ENCODE measurements at regions not wholly inside any gene's neighbourhood (a gene's known extent, or its start where the extent isn't known, plus 50 kb on each side); places are given as distances from the start of the nearest gene placed in this dataset.
A peak's percentile ranks its signal among the peaks of the same experiment; 100 is the strongest.

DNA sequence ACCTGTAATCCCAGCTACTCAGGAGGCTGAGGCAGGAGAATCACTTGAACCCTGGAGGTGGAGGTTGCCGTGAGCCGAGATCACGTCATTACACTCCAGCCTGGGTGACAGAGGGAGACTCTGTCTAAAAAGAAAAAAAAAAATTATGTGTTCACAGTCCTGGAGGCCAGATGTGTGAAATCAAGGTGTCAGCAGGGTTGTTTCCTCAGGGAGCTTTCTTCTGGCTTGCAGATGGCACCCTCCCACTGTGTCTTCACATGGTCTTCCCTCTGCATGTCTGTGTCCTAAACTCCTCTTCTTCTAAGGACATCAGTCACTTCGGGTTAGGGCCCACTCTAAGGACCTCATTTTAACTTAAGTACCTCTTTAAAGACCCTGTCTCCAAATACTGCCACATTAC is 56.1 kb upstream of the UBE2E1 start:
- H3K4me3 ChIP-seq (ENCODE audit: low read length), result no peak overlapping the region
- no peak overlapping the region for H3K9ac ChIP-seq (ENCODE audit: low read length)
- peak overlapping the region; percentile 46 for H3K4ac ChIP-seq (ENCODE audit: low read depth, low read length)
- H4K5ac ChIP-seq (ENCODE audit: low read length), result no peak overlapping the region
- no peak for DNase-seq
- no peak overlapping the region for H2BK15ac ChIP-seq (replicated peaks; ENCODE audit: low read depth)
- no peak overlapping the region for H2AK5ac ChIP-seq (ENCODE audit: low read length)
- no peak overlapping the region for H3K23ac ChIP-seq (ENCODE audit: low read length)
- H2BK120ac ChIP-seq (ENCODE audit: low read depth, low read length), result no peak overlapping the region
- no peak overlapping the region for H4K8ac ChIP-seq (ENCODE audit: low read depth, low read length)
- H3K56ac ChIP-seq (ENCODE audit: low read length), result no peak overlapping the region
- H3K4me1 ChIP-seq (ENCODE audit: control insufficient read depth, low read depth, low read length), result peaks cover 11% of the 10 kb centered on the region
- no peak overlapping the region for H3K4me2 ChIP-seq (ENCODE audit: low read length)
- H3K27me3 ChIP-seq (ENCODE audit: insufficient read depth, low read length, poor library complexity), result no peaks in the 10 kb centered on the region
- no peak overlapping the region for H3K18ac ChIP-seq (ENCODE audit: low read length)
- no peaks in the 10 kb centered on the region for H3K79me1 ChIP-seq (ENCODE audit: low read length)
- WGBS (ENCODE audit: extremely low coverage, insufficient coverage, low lambda C conversion rate), result no CpG with 5 or more reads among the region's 4 CpGs
- H3K79me2 ChIP-seq (ENCODE audit: control insufficient read depth, insufficient read depth, low read length), result no peaks in the 10 kb centered on the region
- no peaks in the 10 kb centered on the region for H3K36me3 ChIP-seq (ENCODE audit: control insufficient read depth, insufficient read depth, low read length)
- no peak overlapping the region for H3K27ac ChIP-seq (ENCODE audit: low read depth, low read length)
- H2BK5ac ChIP-seq (ENCODE audit: low read length), result no peak overlapping the region

DNA sequence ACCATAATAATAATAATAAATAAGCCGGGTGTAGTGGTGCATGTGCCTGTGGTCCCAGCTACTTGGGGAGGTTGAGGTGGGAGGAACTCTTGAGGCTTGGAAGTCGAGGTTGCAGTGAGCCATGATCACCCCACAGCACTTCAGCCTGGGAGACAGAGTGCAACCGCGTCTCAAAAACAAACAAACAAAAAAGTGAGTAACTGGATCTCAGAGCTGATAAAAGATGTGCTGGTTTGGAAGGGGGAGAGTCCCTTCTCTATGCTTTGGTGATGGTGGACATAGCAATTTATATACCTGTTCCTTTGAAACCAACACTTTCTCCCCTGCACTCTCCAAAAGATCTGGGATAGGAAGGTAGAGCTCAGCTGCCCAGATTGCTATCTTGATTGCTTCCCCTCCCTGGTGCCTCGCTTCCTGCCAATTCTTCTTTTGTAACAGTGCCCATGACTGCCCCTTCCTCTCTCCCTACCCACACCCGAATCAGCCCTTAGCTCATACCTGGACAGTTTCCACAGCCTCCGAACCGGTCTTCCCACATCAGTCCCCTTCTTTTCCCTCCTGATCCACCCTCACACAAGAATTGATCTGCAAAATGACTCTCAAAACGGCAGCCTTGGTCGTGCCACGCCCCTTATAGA is 55.1 kb upstream of the UBE2E1 start:
- Histone ChIP-seq H3K36me3 (ENCODE audit: control insufficient read depth, insufficient read depth, low read length) (no peaks in the 10 kb centered on the region), H3K4me2 (ENCODE audit: low read length) (peak overlapping the region; percentile 9), H3K18ac (ENCODE audit: low read length) (peak overlapping the region; percentile 29), H2BK5ac (ENCODE audit: low read length) (peak overlapping the region; percentile 70), H4K5ac (ENCODE audit: low read length) (no peak overlapping the region), H3K4me3 (ENCODE audit: low read length) (no peak overlapping the region), H3K4me1 (ENCODE audit: control insufficient read depth, low read depth, low read length) (peaks cover 11% of the 10 kb centered on the region), H2AK5ac (ENCODE audit: low read length) (peak overlapping the region; percentile 10), H3K9ac (ENCODE audit: low read length) (peak overlapping the region; percentile 55), H4K8ac (ENCODE audit: low read depth, low read length) (no peak overlapping the region), H3K27me3 (ENCODE audit: insufficient read depth, low read length, poor library complexity) (no peaks in the 10 kb centered on the region), H3K79me2 (ENCODE audit: control insufficient read depth, insufficient read depth, low read length) (no peaks in the 10 kb centered on the region), H3K56ac (ENCODE audit: low read length) (peak overlapping the region; percentile 80), H2BK120ac (ENCODE audit: low read depth, low read length) (peak overlapping the region; percentile 86), H3K79me1 (ENCODE audit: low read length) (no peaks in the 10 kb centered on the region), H3K27ac (ENCODE audit: low read depth, low read length) (peak overlapping the region; percentile 4), H3K4ac (ENCODE audit: low read depth, low read length) (peak overlapping the region; percentile 46), H2BK15ac (replicated peaks; ENCODE audit: low read depth) (peak overlapping the region; percentile 20), H3K23ac (ENCODE audit: low read length) (no peak overlapping the region)
- DNase-seq, result no peak
- no CpG with 5 or more reads among the region's 11 CpGs for WGBS (ENCODE audit: extremely low coverage, insufficient coverage, low lambda C conversion rate)

DNA sequence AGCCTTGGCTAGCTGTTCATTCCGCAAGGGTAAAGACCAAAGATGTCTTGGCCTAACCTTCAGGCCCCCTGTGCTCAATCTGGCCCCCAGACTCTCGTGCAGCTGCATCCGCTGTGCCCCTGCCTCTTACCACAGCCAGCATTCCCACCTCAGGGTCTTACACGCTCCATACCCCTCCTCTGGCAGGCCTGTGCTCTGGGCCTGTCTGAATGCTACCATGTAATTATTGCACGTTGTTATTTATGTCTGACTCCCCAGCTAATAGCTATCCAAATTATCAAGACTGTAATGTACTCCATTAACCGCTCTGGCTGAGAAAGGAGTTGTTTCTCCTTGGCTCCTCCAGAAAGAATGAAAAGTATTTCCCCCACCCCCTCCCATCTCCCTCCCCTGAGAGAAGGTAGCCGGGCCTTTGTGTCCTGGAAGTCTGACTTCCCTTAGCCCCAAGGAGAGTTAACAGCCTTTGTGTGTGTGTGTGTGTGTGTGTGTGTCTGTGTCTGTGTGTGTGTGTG is 54.5 kb upstream of the UBE2E1 start:
- Histone ChIP-seq H3K36me3 (ENCODE audit: control insufficient read depth, insufficient read depth, low read length) (no peaks in the 10 kb centered on the region), H3K9ac (ENCODE audit: low read length) (peak overlapping the region; percentile 55), H2BK5ac (ENCODE audit: low read length) (peak overlapping the region; percentile 70), H2BK120ac (ENCODE audit: low read depth, low read length) (no peak overlapping the region), H3K27ac (ENCODE audit: low read depth, low read length) (peak overlapping the region; percentile 4), H3K56ac (ENCODE audit: low read length) (peak overlapping the region; percentile 80), H3K79me1 (ENCODE audit: low read length) (no peaks in the 10 kb centered on the region), H3K18ac (ENCODE audit: low read length) (peak overlapping the region; percentile 73), H2AK5ac (ENCODE audit: low read length) (peak overlapping the region; percentile 10), H4K8ac (ENCODE audit: low read depth, low read length) (no peak overlapping the region), H3K4me2 (ENCODE audit: low read length) (peak overlapping the region; percentile 9), H3K4me3 (ENCODE audit: low read length) (no peak overlapping the region), H3K4me1 (ENCODE audit: control insufficient read depth, low read depth, low read length) (peaks cover 11% of the 10 kb centered on the region), H3K4ac (ENCODE audit: low read depth, low read length) (peak overlapping the region; percentile 46), H4K5ac (ENCODE audit: low read length) (no peak overlapping the region), H3K79me2 (ENCODE audit: control insufficient read depth, insufficient read depth, low read length) (no peaks in the 10 kb centered on the region), H3K27me3 (ENCODE audit: insufficient read depth, low read length, poor library complexity) (no peaks in the 10 kb centered on the region), H2BK15ac (replicated peaks; ENCODE audit: low read depth) (no peak overlapping the region), H3K23ac (ENCODE audit: low read length) (no peak overlapping the region)
- DNase-seq, result peak; percentile 96
- no CpG with 5 or more reads among the region's 7 CpGs for WGBS (ENCODE audit: extremely low coverage, insufficient coverage, low lambda C conversion rate)

DNA sequence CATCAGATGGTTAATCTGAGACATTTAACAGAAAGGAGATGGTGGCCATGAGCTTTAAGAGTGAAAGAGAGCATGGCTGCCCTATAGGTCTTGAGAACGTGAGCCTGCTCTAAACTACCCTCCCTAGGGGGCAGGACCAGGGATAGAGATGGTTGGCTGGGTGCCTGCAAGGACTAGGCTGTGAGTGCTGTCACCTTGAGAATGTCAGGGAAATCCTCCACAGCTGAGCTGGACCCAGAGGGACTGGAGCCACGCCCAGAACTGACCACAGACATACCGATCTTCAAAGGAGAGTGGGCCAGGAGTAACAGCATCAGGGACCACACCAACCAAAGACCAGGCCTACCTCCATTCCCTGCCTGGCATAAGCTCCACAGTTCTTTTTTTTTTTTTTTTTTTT is 53.6 kb upstream of the UBE2E1 start:
- no CpG with 5 or more reads among the region's 3 CpGs for WGBS (ENCODE audit: extremely low coverage, insufficient coverage, low lambda C conversion rate)

DNA sequence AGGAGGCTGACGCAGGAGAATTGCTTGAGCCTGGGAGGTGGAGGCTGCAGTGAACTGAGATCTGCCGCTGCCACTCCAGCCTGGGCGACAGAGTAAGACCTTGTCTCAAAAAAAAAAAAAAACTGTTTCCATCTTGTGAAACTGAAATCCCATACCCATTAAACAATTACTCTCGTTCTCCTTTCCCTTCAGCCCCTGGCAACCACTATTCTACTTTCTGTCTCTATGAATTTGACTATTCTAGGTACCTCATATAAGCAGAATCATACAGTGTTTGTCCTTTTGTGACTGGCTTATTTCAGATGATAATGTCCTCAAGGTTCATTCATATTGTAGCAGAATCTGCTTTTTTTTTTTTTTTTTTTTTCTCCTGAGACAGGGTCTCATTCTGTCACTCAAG is 51.5 kb upstream of the UBE2E1 start:
- H2BK120ac ChIP-seq (ENCODE audit: low read depth, low read length), result no peak overlapping the region
- WGBS (ENCODE audit: extremely low coverage, insufficient coverage, low lambda C conversion rate), result no CpG with 5 or more reads among the region's 4 CpGs
- no peak overlapping the region for H4K8ac ChIP-seq (ENCODE audit: low read depth, low read length)
- DNase-seq, result no peak
- no peak overlapping the region for H2BK15ac ChIP-seq (replicated peaks; ENCODE audit: low read depth)
- H3K56ac ChIP-seq (ENCODE audit: low read length), result no peak overlapping the region
- no peaks in the 10 kb centered on the region for H3K27me3 ChIP-seq (ENCODE audit: insufficient read depth, low read length, poor library complexity)
- no peak overlapping the region for H3K4ac ChIP-seq (ENCODE audit: low read depth, low read length)
- no peak overlapping the region for H2AK5ac ChIP-seq (ENCODE audit: low read length)
- H3K79me2 ChIP-seq (ENCODE audit: control insufficient read depth, insufficient read depth, low read length), result no peaks in the 10 kb centered on the region
- no peak overlapping the region for H4K5ac ChIP-seq (ENCODE audit: low read length)
- no peak overlapping the region for H3K9ac ChIP-seq (ENCODE audit: low read length)
- H3K18ac ChIP-seq (ENCODE audit: low read length), result no peak overlapping the region
- no peak overlapping the region for H3K27ac ChIP-seq (ENCODE audit: low read depth, low read length)
- H2BK5ac ChIP-seq (ENCODE audit: low read length), result no peak overlapping the region
- no peak overlapping the region for H3K4me2 ChIP-seq (ENCODE audit: low read length)
- H3K79me1 ChIP-seq (ENCODE audit: low read length), result no peaks in the 10 kb centered on the region
- H3K4me1 ChIP-seq (ENCODE audit: control insufficient read depth, low read depth, low read length), result peaks cover 11% of the 10 kb centered on the region
- no peak overlapping the region for H3K4me3 ChIP-seq (ENCODE audit: low read length)
- H3K36me3 ChIP-seq (ENCODE audit: control insufficient read depth, insufficient read depth, low read length), result no peaks in the 10 kb centered on the region
- H3K23ac ChIP-seq (ENCODE audit: low read length), result no peak overlapping the region

More for the DNA sequence above, 53.6 kb upstream of the UBE2E1 start:
- H3K4me2 ChIP-seq (ENCODE audit: low read length), result no peak overlapping the region
- DNase-seq, result peak; percentile 37
- no peak overlapping the region for H2BK15ac ChIP-seq (replicated peaks; ENCODE audit: low read depth)
- H3K4me1 ChIP-seq (ENCODE audit: control insufficient read depth, low read depth, low read length), result peaks cover 11% of the 10 kb centered on the region
- H4K5ac ChIP-seq (ENCODE audit: low read length), result no peak overlapping the region
- H3K9ac ChIP-seq (ENCODE audit: low read length), result no peak overlapping the region
- no peak overlapping the region for H3K4me3 ChIP-seq (ENCODE audit: low read length)
- H3K18ac ChIP-seq (ENCODE audit: low read length), result peak overlapping the region; percentile 73
- H2BK5ac ChIP-seq (ENCODE audit: low read length), result no peak overlapping the region
- H2BK120ac ChIP-seq (ENCODE audit: low read depth, low read length), result peak overlapping the region; percentile 93
- no peak overlapping the region for H3K23ac ChIP-seq (ENCODE audit: low read length)
- no peaks in the 10 kb centered on the region for H3K36me3 ChIP-seq (ENCODE audit: control insufficient read depth, insufficient read depth, low read length)
- no peak overlapping the region for H2AK5ac ChIP-seq (ENCODE audit: low read length)
- H3K79me2 ChIP-seq (ENCODE audit: control insufficient read depth, insufficient read depth, low read length), result no peaks in the 10 kb centered on the region
- peak overlapping the region; percentile 51 for H3K56ac ChIP-seq (ENCODE audit: low read length)
- no peak overlapping the region for H4K8ac ChIP-seq (ENCODE audit: low read depth, low read length)
- H3K79me1 ChIP-seq (ENCODE audit: low read length), result no peaks in the 10 kb centered on the region
- H3K27ac ChIP-seq (ENCODE audit: low read depth, low read length), result peak overlapping the region; percentile 26
- no peak overlapping the region for H3K4ac ChIP-seq (ENCODE audit: low read depth, low read length)
- no peaks in the 10 kb centered on the region for H3K27me3 ChIP-seq (ENCODE audit: insufficient read depth, low read length, poor library complexity)

Measured in mesendoderm (in vitro differentiated cells).